ENCODE measurements at regions not wholly inside any gene's neighbourhood (a gene's known extent, or its start where the extent isn't known, plus 50 kb on each side); places are given as distances from the start of the nearest gene placed in this dataset.
A peak's percentile ranks its signal among the peaks of the same experiment; 100 is the strongest.
"Not testable (repeated sequence)": the region's sequence is repeated elsewhere in the genome, so short reads cannot be mapped to it uniquely, and the experiment has no call there.

- no peak for DNase-seq (ENCODE audit: low spot score)
Observed at GRCh38 chr14:26304056-26304455, 293.8 kb downstream of the NOVA1 start.

- no peak for DNase-seq (ENCODE audit: low spot score)
Observed at GRCh38 chr14:26293909-26294308, 303.9 kb downstream of the NOVA1 start.

DNA sequence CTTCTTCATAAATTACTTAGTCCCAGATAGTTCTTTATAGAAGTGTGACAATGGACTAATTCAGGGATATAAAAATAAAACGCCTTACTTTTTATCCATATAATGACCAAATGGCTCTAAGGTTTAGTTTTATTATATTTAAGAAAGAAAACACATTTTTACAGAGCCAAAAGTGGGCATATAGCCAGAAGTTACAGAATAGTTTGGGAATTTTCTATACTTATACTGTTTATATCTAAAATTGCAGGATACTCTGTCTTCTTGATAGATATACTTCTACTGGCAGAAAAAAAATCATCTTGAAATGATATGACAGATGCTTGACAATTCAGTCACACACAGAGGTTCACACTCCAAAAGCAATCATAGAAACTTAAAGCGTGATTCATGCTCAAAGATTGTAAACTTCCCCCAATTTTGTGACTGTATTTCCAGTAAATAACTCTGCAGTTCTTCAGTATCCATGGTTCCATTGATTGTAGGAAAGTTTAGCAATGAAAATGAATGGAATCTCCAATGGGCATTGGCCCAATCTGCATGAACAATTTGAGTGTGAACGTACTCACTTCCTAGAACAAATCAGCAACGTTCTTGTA lies 307.8 kb downstream of the NOVA1 start:
- no peak for DNase-seq (ENCODE audit: low spot score)

- no peak for DNase-seq (ENCODE audit: low spot score)
Observed at GRCh38 chr14:26286913-26287205, 311.0 kb downstream of the NOVA1 start.

GRCh38 chr14:26286081-26286912 lies 311.5 kb downstream of the NOVA1 start:
- no peak for DNase-seq (ENCODE audit: low spot score)

GRCh38 chr14:26282578-26282977 lies 315.3 kb downstream of the NOVA1 start:
- no peak for DNase-seq (ENCODE audit: low spot score)

- not testable (repeated sequence) for DNase-seq (ENCODE audit: low spot score)
Observed at GRCh38 chr14:26282011-26282410, 315.8 kb downstream of the NOVA1 start.

GRCh38 chr14:26281280-26281998 lies 316.4 kb downstream of the NOVA1 start:
- DNase-seq (ENCODE audit: low spot score): no peak

DNA sequence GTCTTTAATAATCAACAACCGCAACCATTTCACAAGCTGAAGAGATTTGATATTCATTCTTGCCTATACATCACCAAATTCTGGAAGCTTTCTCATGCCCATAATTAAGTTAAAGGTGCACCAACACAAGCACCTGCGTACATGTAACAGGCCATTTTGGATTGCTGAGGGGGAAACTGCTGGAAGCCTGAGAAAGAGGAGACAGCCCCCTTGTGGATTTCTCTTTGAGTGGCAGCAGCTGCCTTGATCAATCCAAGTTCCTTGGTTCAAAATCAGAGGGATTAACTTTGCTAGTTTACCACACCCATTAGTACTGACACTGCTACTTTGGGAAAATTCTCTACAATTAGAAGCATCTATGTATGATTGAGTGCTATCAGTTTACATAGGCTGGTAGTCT lies 321.1 kb downstream of the NOVA1 start:
- peak; percentile 59 for DNase-seq (ENCODE audit: low spot score)

DNA sequence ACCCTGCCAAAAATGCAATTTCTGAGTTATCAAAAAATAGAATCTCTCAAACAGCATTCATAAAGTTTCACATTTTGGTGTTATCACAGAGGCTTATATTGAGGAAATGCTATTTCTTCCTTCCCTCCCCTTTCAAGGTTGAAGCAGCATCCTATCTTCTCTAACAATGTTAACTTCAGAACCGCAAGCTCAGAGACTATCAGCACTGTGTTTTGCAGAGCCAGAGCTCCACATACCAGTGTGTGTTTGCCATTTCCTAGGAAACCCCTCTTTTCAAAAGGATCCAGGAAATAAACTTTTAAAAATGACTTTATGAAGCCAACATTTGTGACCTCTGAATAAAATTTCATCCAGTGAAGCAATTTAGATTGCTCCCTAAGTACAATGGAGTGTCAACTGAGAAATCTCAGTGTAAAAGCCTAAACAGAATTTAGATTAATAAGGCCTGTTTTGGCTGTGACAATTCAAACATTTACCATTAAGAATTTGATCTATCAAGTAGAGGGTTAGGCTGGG lies 332.6 kb downstream of the NOVA1 start:
- no peak for DNase-seq (ENCODE audit: low spot score)

DNA sequence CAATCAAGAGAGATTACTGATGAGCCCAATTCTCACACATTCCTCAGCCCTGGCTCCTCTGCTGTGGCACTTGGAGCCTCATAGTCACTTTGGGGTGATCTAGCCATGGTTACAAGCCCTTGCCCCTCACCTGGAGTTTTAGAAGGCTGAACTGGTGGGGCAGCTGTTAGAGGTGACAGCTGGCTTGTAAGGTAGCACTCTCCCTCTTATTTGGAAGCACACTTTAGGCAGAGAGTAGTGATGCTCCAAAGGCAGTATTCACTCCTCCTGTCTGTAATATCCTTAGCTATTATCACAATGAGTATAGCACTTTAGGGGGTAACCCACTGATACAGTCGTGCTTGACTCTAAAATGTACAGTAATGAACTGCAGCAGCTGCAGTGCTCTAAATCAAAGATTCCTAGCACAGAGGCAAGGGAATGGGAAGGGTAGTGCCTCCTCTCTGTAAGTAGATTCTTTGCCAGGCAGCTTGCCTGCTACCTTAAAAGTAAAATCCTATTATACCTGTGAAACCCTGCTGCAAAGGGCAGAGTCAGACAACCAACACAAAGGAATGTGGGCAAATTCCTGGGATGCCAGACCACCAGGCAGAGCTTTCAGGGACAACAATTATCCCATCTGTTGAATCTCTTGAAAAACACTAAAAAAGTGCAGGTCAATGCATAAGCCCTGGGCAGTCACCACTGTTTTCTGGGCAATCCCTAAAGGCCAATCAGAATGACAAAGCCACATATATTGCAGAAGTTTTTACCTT lies 336.3 kb downstream of the NOVA1 start:
- no peak for DNase-seq (ENCODE audit: low spot score)

- DNase-seq (ENCODE audit: low spot score): peak; percentile 28
Observed at GRCh38 chr14:26255213-26255612, 342.6 kb downstream of the NOVA1 start.

DNA sequence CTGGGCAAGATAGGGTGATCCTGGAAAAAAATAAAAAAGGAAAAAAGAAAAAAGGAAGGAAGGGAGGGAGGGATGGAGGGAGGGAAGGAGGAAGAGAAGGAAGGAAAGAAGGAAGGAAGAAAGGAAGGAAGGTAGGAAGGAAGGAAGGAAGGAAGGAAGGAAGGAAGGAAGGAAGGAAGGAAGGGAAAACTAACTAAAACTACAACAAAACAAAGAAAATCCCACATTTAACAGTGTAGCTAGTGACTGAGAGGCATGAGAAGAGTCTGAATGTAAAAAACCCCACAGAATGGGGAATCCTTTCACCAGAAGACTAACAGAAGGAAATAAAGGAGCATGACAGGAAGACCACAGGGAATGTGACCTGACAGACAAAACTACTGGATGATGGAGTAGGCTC lies 345.7 kb downstream of the NOVA1 start:
- DNase-seq (ENCODE audit: low spot score): no peak

- no peak for DNase-seq (ENCODE audit: low spot score)
Observed at GRCh38 chr14:26233118-26233517, 364.7 kb downstream of the NOVA1 start.

DNA sequence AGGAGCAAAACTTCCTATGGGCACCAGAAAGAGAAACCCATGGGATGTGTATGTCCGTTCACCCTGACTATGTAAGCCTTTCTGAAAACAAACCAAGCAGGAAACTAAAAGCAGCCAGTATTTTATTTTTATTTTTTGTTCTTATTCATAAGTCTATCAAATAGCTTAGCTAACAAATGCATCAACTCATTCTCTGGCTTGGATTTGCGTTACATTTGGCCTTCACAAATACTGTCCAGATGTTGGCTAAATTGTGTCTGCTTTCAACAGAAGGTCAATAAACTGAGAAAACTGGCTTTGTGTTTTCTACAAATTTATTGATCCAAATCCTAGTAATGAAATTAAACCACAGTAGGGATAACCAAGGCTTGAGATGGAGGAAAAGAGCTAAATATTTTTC lies 379.0 kb downstream of the NOVA1 start:
- DNase-seq (ENCODE audit: low spot score): no peak

- DNase-seq (ENCODE audit: low spot score): no peak
Observed at GRCh38 chr14:26217778-26218177, 380.1 kb downstream of the NOVA1 start.

- DNase-seq (ENCODE audit: low spot score): no peak
Observed at GRCh38 chr14:26216786-26217185, 381.0 kb downstream of the NOVA1 start.

DNA sequence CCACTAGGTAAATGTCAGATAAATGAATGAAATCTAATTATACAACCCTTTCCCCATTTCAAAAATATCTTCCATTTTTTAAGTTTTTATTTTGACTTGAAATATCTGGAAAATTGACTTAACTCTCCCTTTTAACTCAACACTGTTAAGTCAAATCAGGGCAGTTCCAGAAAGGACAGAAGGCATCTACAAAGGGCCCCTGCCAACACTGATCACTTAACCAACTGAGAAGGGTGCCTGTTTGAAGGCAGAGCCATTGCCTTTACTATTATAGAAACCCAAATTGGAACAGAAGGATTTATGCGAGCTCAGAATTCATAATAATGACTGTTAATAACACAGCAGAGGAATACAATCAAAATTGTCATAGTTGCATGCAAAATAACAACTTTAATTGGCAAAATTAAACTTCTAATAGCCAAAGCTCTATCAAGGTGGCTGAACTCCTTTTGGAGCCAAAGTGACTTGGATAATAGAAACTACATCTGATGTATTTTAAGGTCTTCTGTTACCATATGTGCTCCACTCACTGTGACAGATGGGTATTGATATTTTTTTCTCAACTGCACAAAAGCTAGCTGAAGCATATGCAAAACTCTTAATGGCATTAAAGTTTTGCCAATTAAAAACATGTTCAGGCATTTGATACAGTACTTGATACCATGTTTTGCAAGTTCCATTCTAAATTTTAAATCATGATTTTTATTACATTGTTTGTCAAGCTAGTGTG lies 383.8 kb downstream of the NOVA1 start:
- DNase-seq (ENCODE audit: low spot score): no peak

DNA sequence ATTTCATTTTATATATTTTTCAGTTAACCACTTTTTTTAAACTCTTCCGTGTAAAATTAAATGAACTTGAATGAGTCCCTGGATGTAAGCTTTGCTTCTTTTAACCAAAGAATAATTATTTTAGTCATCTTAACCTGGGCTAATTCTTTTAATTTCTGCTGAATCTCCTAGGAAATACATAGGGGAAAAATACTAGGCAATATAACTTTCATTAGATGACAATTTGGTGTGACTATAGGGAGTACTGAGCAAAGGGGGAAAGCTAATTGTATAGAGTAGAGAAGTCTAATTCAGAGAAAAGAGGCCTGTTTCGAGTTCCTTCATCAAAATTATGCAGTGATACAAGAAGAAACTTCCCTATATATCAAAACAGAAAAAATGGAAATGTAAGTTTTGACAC lies 388.1 kb downstream of the NOVA1 start:
- DNase-seq (ENCODE audit: low spot score): no peak

- no peak for DNase-seq (ENCODE audit: low spot score)
Observed at GRCh38 chr14:26206640-26207039, 391.2 kb downstream of the NOVA1 start.

GRCh38 chr14:26204728-26205479 lies 392.9 kb downstream of the NOVA1 start:
- DNase-seq (ENCODE audit: low spot score): peak; percentile 53

Data from D341Med (cell line).